GM18502 (cell line): ENCODE measurements at regions not wholly inside any gene's neighbourhood (a gene's known extent, or its start where the extent isn't known, plus 50 kb on each side); places are given as distances from the start of the nearest gene placed in this dataset.
A peak's percentile ranks its signal among the peaks of the same experiment; 100 is the strongest.
"Not testable (repeated sequence)": the region's sequence is repeated elsewhere in the genome, so short reads cannot be mapped to it uniquely, and the experiment has no call there.

Experiments used
- ATAC-seq: cut with Tn5 transposase; IDR thresholded peaks from one replicate; pipeline ENCODE4 v1.9.1; 2021; ENCODE audit warnings: mild to moderate bottlenecking; ENCODE audit not compliant: unreplicated experiment, poor library complexity

GRCh38 chr13:32828711-32829110 is 187.5 kb upstream of the KL start:
- ATAC-seq: no peak

GRCh38 chr13:32829269-32829668 is 187.0 kb upstream of the KL start:
- ATAC-seq: no peak

- ATAC-seq: no peak
These were observed 186.4 kb upstream of the KL start for GRCh38 chr13:32829676-32830335.

- no peak for ATAC-seq
These were observed 185.7 kb upstream of the KL start for GRCh38 chr13:32830336-32831031.

- ATAC-seq: no peak
These were observed 178.8 kb upstream of the KL start for GRCh38 chr13:32837307-32837972.

- no peak for ATAC-seq
These were observed 178.0 kb upstream of the KL start for GRCh38 chr13:32837973-32838927.

- ATAC-seq: peak; percentile 63
These were observed 177.3 kb upstream of the KL start for GRCh38 chr13:32838945-32839344.

GRCh38 chr13:32840113-32840512 is 176.1 kb upstream of the KL start:
- no peak for ATAC-seq

- ATAC-seq: peak; percentile 75
These were observed 175.1 kb upstream of the KL start for GRCh38 chr13:32840989-32841713.

GRCh38 chr13:32845952-32846950 is 170.0 kb upstream of the KL start:
- ATAC-seq: no peak

GRCh38 chr13:32847976-32848375 is 168.2 kb upstream of the KL start:
- ATAC-seq: not testable (repeated sequence)

GRCh38 chr13:32849369-32849768 is 166.9 kb upstream of the KL start:
- no peak for ATAC-seq

GRCh38 chr13:32850316-32851052 is 165.7 kb upstream of the KL start:
- no peak for ATAC-seq

GRCh38 chr13:32851083-32852069 is 164.8 kb upstream of the KL start:
- ATAC-seq: no peak

GRCh38 chr13:32852526-32852925 is 163.7 kb upstream of the KL start:
- ATAC-seq: no peak

GRCh38 chr13:32857077-32857476 is 159.1 kb upstream of the KL start:
- ATAC-seq: no peak

GRCh38 chr13:32857689-32858088 is 158.5 kb upstream of the KL start:
- no peak for ATAC-seq
